Cardiac septum (tissue), 1 donor: ENCODE measurements at regions not wholly inside any gene's neighbourhood (a gene's known extent, or its start where the extent isn't known, plus 50 kb on each side); places are given as distances from the start of the nearest gene placed in this dataset.
A peak's percentile ranks its signal among the peaks of the same experiment; 100 is the strongest.

Source experiments
- DNase-seq: peaks from one replicate; pipeline ENCODE4 v3.0.0-alpha.2; 2020; ENCODE audit warnings: low spot score
- intact Hi-C: fragments of 100-400 bp; cut with DNase I; formaldehyde crosslinking; loops from one replicate; pipeline ENCODE4 v1.14.0; 2022
- donor health status: DM: no; HTN: no; CAD: no.

- intact Hi-C loops, result no loop called here
- no peak for DNase-seq
Measured at GRCh38 chr12:13583630-13584029, 387.1 kb downstream of the EMP1 start.

DNA sequence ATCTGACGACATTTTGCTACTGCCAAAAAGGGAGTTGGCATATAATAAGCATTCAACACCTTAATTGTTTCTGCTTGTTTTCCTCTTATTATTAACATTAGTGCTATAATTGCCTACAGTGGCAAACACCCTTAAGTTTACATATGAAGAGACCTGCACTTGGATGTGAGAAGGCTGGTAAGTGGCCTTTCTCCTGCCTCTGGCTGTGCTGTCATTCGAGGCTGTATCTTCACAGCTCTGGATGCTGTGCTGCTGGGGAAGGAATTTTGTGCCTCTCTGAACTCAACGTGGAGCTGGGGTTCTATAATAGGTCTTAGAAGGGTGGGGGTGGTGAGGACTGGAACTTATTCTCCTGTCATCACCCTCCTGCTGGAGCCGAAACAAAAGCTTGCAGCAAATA lies 385.9 kb downstream of the EMP1 start:
- intact Hi-C loops, result no loop called here
- no peak for DNase-seq

GRCh38 chr12:13581031-13581430 lies 384.5 kb downstream of the EMP1 start:
- no peak for DNase-seq
- intact Hi-C loops, result no loop called here

GRCh38 chr12:13580206-13580605 lies 383.7 kb downstream of the EMP1 start:
- DNase-seq, result no peak
- intact Hi-C loops, result no loop called here

- DNase-seq, result no peak
- intact Hi-C loops, result no loop called here
Measured at GRCh38 chr12:13576935-13577500, 380.5 kb downstream of the EMP1 start.

DNA sequence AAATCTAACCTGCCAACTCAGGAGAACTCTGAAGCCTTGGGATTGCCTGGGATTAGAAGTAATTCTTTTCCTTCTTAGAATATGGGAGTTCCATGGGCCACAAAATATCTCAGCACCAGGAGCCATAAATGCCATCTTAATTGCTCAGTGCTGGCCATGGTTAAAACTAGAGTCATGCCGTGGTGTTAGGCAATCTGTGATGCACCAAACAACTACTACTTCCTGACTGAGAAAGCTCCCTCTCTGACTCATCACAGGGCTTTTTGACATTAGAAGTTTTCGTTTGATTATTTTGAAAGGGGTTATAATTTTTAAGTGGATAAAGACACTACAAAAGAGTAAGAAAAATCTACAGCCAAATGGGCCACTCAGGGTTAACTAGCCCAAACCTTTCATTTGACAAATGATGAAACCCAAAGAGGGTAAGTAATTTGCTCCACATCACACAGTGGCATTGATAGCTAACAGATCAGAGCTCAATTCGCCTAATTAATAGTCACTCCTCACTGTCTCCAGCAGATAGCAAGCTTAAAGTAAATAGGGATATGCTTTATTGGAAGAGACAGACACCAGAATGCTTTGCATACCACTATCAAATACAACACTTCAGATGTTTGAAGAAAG lies 377.3 kb downstream of the EMP1 start:
- DNase-seq, result no peak

DNA sequence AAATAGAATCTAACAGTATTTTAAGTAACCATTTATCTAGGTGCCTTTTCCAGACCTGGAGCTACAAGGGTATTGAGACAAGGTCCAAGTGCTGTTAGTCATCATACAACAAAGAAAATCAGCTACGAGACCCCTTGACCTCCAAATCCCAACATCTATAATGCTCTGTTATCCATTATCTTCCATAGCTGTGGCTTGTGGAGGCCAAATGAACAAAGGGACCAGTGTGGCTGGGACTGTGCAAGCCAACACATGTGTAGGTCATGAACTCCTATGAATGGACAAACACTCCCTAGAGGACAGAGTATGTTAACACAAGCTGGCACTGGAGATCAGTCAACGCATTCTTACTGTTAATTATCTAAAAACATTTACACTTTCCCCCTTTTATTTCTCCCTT lies 374.5 kb downstream of the EMP1 start:
- intact Hi-C loops, result no loop called here
- no peak for DNase-seq

More for the DNA sequence above, 377.3 kb downstream of the EMP1 start:
- intact Hi-C loops, result no loop called here

GRCh38 chr12:13570005-13570694 lies 373.6 kb downstream of the EMP1 start:
- intact Hi-C loops, result no loop called here
- DNase-seq, result no peak

- no peak for DNase-seq
- intact Hi-C loops, result no loop called here
Measured at GRCh38 chr12:13566292-13566691, 369.8 kb downstream of the EMP1 start.

- intact Hi-C loops, result no loop called here
- no peak for DNase-seq
Measured at GRCh38 chr12:13564266-13564810, 367.8 kb downstream of the EMP1 start.

- intact Hi-C loops, result no loop called here
- no peak for DNase-seq
Measured at GRCh38 chr12:13563743-13564125, 367.2 kb downstream of the EMP1 start.

GRCh38 chr12:13562915-13563742 lies 366.6 kb downstream of the EMP1 start:
- DNase-seq, result peak; percentile 74

GRCh38 chr12:13561923-13562322 lies 365.4 kb downstream of the EMP1 start:
- no peak for DNase-seq
- intact Hi-C loops, result no loop called here

More at GRCh38 chr12:13562915-13563742, 366.6 kb downstream of the EMP1 start:
- intact Hi-C loops, result no loop called here

- intact Hi-C loops, result no loop called here
- no peak for DNase-seq
Measured at GRCh38 chr12:13559318-13559978, 362.9 kb downstream of the EMP1 start.

- no peak for DNase-seq
- intact Hi-C loops, result no loop called here
Measured at GRCh38 chr12:13552830-13553229, 356.3 kb downstream of the EMP1 start.

DNA sequence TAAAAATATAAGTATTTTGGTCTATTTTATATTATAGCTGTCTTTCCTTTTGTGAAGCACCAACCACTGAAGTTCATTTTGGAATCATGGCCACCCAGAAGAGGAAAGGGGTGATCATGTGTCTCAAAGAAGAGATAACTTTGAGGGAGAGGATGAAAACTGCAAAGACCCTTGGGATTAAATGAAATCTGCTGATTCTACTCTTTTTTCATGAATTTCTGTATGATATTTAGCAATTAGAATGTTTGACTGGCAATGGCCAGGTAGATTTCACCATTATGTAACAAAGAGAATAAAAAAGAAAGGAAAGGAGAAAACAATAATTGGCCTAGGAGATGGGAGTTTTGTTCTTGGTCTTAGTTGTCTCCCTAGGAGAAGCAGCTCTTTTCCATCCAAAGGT lies 350.8 kb downstream of the EMP1 start:
- DNase-seq, result no peak
- intact Hi-C loops, result no loop called here

GRCh38 chr12:13546231-13546630 lies 349.7 kb downstream of the EMP1 start:
- no peak for DNase-seq
- intact Hi-C loops, result no loop called here

DNA sequence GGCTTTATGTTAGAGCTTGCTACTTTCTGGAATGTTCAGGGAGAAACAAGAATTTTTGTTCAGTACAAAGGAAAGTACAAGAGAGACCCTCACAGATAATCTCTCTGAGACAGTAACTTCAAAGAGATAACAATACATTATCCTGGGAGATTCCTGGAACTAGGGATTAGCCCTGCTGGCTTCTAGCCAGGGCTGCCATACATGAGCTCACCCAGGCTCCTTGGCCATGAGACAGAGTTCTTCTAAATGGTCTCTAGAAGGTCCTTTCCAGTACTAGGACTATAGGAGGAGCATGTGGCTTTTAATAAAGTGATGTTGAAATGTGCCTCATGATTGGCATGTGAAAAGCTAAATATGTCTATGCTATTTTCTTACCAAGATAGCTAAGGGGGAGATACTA lies 342.5 kb downstream of the EMP1 start:
- intact Hi-C loops, result no loop called here
- no peak for DNase-seq

- intact Hi-C loops, result no loop called here
- DNase-seq, result no peak
Measured at GRCh38 chr12:13538136-13538535, 341.6 kb downstream of the EMP1 start.

GRCh38 chr12:13537623-13538022 lies 341.1 kb downstream of the EMP1 start:
- DNase-seq, result no peak
- intact Hi-C loops, result no loop called here
